ENCODE measurements at regions not wholly inside any gene's neighbourhood (a gene's known extent, or its start where the extent isn't known, plus 50 kb on each side); places are given as distances from the start of the nearest gene placed in this dataset.

DNA sequence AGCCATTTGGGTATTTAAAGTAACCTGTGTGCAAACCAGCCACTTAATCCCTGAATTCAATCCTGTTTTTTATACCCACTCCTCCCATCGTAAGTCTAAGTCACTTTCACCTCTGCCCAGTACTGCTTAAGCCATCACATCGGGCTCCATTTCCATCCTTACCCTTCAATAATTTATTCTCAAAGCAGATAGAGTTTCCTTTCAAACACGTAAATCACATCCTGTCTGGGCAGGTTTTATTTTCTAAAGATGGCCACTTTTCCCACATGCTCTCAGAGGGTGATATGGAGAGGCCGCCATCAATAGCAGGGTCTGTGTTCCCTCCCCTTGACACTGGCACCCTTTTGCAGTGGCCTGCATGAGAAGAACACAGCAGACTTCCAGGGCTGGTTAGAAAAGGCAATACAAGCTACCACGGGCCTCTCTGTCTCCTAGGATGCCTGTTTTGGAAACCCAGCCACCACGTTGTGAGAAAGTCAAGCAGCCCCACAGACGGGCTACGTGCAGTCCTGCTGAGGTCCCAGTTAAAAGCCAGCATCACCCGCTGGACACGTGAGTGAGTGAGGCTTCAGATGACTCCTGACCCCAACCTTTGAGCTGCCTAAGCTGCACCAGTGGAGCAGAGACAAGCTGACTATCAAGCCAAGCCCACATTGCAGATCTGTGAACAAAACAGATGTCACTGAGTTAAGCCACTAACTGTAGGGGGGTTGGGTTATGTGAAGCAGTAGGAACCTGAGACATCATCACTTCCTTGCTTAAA lies 241.8 kb upstream of the SLCO3A1 start:
- intact Hi-C loops (cut with micrococcal nuclease) = no loop called here

More for the DNA sequence above, 241.8 kb upstream of the SLCO3A1 start:
- 0 out of 5 replicates have a peak, but pooled peaks cover 0 to 3% of the 10 kb centered on the region in 2 experiments for H3K27me3 ChIP-seq (ENCODE audit: control insufficient read depth in 2 of 2, insufficient read depth in 2 of 2, low read length in 2 of 2)
- no peak overlapping the region for H3K27ac ChIP-seq (ENCODE audit: extremely low read depth, low read depth, low read length)
- 0% methylated on average over 10 of the region's 10 CpGs for WGBS (ENCODE audit: insufficient coverage, low coverage, missing lambda C conversion rate)
- ATAC-seq (no peak), FAIRE-seq (no peak), DNase-seq (ENCODE audit: extremely low read depth in 1 of 4, low spot score in 3 of 4) (peak in 1 of 4 experiments; percentile 9)
- no peak overlapping the region for H3K4me2 ChIP-seq (ENCODE audit: insufficient read depth, low read length)
- no peak overlapping the region for H3K9ac ChIP-seq (ENCODE audit: insufficient read depth in 1 of 2, low read depth in 2 of 2, low read length in 2 of 2)
- no peak for TF ChIP-seq ZNF589 (CRISPR knock-in tag; IDR thresholded peaks at IDR 0.05; ENCODE audit: low read depth)
- no peak for TF ChIP-seq DPF2 (IDR thresholded peaks at IDR 0.05)
- no peak for TF ChIP-seq CBFA2T3 (IDR thresholded peaks at IDR 0.05)
- no peak for TF ChIP-seq TARDBP (IDR thresholded peaks at IDR 0.05)
- TF ChIP-seq, protein P1, sequence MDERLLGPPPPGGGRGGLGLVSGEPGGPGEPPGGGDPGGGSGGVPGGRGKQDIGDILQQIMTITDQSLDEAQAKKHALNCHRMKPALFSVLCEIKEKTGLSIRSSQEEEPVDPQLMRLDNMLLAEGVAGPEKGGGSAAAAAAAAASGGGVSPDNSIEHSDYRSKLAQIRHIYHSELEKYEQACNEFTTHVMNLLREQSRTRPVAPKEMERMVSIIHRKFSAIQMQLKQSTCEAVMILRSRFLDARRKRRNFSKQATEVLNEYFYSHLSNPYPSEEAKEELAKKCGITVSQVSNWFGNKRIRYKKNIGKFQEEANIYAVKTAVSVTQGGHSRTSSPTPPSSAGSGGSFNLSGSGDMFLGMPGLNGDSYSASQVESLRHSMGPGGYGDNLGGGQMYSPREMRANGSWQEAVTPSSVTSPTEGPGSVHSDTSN (CRISPR knock-in tag; IDR thresholded peaks at IDR 0.05; ENCODE audit: low read depth) = no peak
- TF ChIP-seq, protein P1 (tag; conservative IDR thresholded peaks at IDR 0.05; ENCODE audit: low read depth) = no peak
- TF ChIP-seq ZZZ3 (IDR thresholded peaks at IDR 0.05) = no peak
- TF ChIP-seq NEUROD1 (IDR thresholded peaks at IDR 0.05; ENCODE audit: borderline replicate concordance, low read depth, low read length, partially characterized antibody) = no peak
- no peaks in the 10 kb centered on the region for H3K79me2 ChIP-seq (ENCODE audit: control insufficient read depth, insufficient read depth, low read length)
- H3K36me3 ChIP-seq (ENCODE audit: control insufficient read depth, insufficient read depth, low read length) = no peaks in the 10 kb centered on the region
- no TSS peak for BruUV-seq (replicated peaks)
- H3K4me1 ChIP-seq (replicated peaks in 1 of 2; ENCODE audit: control insufficient read depth in 2 of 2, insufficient read depth in 2 of 2, low read length in 2 of 2) = no peaks in the 10 kb centered on the region; a peak in 1 of 5 replicates
- H3K9me3 ChIP-seq (replicated peaks; ENCODE audit: control insufficient read depth, insufficient read depth, low read depth, low read length) = no peaks in the 10 kb centered on the region
- POLR2A ChIA-PET = interaction anchor here (0.8 kb wide), 1 partner anchor 9 kb away, joined by 3 read pairs; no protein-coding TSS in a partner anchor
- no peaks in the 10 kb centered on the region for H3K9me1 ChIP-seq (ENCODE audit: control insufficient read depth, insufficient read depth, low read length)
- in situ Hi-C loops (cut with MboI) = no loop called here
- no peaks in the 10 kb centered on the region for H4K20me1 ChIP-seq (replicated peaks; ENCODE audit: control insufficient read depth, insufficient read depth, low read length)
- no peak overlapping the region for H2AFZ ChIP-seq (ENCODE audit: low read depth, low read length)
- CTCF ChIA-PET (ENCODE audit: low intra/inter-chr PET ratio) = no interaction called here
- H3K4me3 ChIP-seq = no peak overlapping the region
